ENCODE measurements at regions not wholly inside any gene's neighbourhood (a gene's known extent, or its start where the extent isn't known, plus 50 kb on each side); places are given as distances from the start of the nearest gene placed in this dataset.
"Not testable (repeated sequence)": the region's sequence is repeated elsewhere in the genome, so short reads cannot be mapped to it uniquely, and the experiment has no call there.

GRCh38 chr13:65500481-65500880 is 1729.7 kb downstream of the PCDH9 start:
- DNase-seq (ENCODE audit: low read depth in 2 of 2) = no peak

DNA sequence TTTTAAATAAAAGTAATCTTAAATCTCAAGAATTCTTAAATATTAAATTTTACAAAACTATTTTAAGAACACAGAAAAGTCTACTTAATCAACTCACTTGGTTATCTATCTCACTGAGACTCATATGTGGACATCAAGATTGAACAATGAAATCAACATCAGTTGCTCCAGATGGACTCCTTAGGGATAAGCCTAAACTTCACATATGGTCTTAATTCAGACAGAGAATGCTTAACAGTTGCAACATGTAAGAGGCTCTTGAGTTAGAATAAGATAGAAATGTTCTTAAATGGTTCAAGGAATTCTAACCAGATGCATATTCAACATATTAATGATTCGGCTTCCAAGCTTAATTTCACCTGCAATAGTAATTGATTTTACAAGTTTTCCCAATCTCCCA is 1730.9 kb downstream of the PCDH9 start:
- peak; percentile 60 to 62 for DNase-seq (ENCODE audit: low read depth in 2 of 2)

DNA sequence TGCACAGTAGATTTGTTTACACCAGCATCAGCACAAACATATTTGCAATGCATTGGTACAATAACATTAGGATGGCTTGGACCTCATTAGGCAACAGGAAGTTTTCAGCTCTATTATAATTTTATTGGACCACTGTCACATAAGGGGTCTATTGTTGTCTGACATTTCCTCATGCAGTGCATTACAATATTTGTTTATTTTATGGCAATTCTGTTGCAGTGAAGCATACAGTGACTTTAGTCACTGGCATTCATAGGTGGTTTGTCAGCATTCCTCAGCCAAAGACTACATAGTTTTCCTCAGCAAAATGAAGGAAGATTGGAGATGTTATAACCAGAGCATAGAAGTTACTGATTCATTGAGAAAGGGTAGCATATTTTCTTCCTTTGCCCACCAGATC is 1732.9 kb downstream of the PCDH9 start:
- DNase-seq (ENCODE audit: low read depth in 2 of 2) = peak in 1 of 2 experiments; percentile 30

DNA sequence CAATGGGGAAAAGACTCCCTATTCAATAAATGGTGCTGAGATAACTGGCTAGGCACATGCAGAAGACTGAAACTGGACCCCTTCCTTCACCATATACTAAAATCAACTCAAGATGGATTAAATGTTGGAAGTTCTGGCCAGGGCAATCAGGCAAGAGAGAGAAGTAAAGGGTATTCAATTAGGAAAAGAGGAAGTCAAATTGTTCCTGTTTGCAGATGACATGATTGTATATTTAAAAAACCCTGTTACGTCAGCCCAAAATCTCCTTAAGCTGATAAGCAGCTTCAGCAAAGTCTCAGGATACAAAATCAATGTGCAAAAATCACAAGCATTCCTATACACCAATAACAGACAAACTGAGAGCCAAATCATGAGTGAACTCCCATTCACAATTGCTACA is 1739.4 kb downstream of the PCDH9 start:
- not testable (repeated sequence) for DNase-seq (ENCODE audit: low read depth in 2 of 2)

GRCh38 chr13:65488606-65489005 is 1741.5 kb downstream of the PCDH9 start:
- no peak for DNase-seq (ENCODE audit: low read depth in 2 of 2)

DNA sequence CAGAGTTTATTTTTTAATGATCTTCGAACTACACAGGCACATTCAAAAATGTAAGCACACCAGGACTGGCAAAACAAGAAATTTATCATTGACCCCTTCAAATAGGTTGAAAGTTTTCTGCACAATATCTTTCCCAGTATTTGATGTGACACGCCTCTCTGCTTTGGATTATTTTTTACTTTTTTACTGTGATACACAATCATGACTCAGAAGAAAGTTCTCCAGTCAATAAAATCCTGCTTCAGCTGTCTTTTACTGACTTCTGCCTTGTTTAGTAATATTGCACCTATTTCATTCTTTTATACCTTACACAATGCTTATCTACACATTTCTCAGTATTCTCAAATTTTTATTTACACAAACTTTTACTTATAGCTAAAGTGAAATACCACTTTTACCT is 1750.4 kb downstream of the PCDH9 start:
- DNase-seq (ENCODE audit: low read depth in 2 of 2) = no peak

DNA sequence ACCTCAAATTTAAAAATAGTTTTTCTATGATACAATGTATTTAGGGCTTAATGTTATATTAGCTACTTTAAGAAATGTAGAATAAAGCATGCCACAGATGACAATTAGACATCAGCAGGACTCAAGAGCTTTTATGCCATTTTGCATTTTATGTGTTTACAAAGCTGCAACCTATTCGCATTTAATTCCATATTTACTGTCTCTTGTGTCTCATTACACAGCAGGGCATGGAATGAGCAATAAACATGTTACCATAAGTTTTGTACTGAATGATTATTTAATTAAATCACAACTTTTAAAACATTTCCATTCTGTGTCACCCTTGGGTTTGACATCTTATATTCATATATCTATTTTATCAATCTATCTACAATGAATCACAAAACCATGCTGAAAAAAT is 1756.9 kb downstream of the PCDH9 start:
- DNase-seq (ENCODE audit: low read depth in 2 of 2) = no peak

DNA sequence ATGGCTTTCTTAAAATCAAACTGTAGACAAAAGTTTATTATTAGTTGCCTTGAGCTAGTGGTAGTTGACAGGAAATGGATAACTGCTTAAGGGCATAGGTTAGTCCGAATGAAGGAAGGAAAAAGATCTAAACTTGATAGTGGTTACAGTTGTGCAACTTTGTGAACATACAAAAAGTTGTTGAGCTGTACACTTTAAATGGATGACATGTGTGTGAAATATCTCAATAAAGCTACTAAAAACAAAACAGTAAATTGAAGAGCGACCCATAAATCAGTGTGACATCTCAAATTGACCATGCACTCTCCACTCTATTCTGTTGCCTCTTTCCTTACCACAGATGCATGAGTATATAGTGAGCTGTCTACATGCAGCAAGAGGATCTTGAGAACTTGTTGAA is 1757.8 kb downstream of the PCDH9 start:
- DNase-seq (ENCODE audit: low read depth in 2 of 2) = no peak

DNA sequence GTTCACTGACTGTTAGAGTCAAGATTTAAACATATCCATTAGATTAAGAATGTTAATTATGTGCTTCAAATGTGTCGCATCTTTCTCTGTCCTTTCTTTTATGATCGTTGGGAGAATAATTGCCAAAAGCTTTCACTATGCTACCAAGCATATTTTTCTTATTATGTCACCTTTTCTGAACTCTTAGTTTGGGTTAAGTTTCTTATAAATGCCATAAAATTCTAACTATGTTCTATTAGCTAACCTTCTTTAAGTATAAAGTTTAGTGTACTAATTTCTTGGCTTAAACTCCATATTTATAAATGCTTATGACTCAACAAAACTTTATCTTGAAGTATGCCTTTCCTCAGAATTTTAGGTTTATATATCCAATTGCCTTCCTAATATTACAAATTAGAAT is 1759.4 kb downstream of the PCDH9 start:
- DNase-seq (ENCODE audit: low read depth in 2 of 2) = peak; percentile 41 to 51

DNA sequence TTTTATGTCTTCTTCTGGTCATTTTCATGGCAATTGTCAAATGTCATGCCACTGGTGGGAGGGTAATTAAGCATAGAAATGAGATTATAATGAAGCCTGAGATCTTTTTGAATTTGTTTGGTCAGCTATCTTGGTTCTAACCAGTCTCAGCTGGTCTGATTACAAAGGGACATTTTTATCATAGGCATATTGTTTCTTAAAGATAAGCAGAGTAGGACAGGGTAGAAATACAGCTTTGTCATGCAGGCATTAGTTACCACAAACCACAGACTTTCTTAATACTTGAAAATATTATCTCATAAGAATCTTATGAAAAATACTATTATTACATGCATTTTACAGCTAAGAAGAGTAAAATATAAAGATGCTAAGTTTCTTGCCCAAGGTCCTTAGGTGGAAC is 1761.5 kb downstream of the PCDH9 start:
- no peak for DNase-seq (ENCODE audit: low read depth in 2 of 2)

GRCh38 chr13:65461590-65461989 is 1768.5 kb downstream of the PCDH9 start:
- no peak for DNase-seq (ENCODE audit: low read depth in 2 of 2)

GRCh38 chr13:65460136-65460535 is 1770.0 kb downstream of the PCDH9 start:
- DNase-seq (ENCODE audit: low read depth in 2 of 2) = peak; percentile 26 to 27

- DNase-seq (ENCODE audit: low read depth in 2 of 2) = no peak
Measured at GRCh38 chr13:65456150-65456912, 1773.8 kb downstream of the PCDH9 start.

DNA sequence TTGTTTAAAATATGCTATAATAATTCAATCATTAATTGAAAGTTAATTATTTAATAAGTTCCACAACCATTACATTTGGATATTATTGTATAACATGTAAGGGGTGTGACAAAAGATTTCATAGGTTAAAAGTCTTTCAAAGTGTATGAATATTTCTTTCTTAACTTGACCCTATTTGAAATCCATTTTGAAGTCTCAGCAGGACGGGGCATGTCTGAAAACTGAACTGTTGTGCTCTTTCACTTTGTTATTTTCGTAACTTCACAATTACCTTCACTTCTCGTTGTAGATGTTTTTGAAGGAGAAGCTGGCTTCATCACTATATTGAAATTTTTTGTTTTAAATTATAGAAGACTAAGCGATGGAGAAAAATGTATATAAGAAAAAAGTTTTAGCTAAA is 1775.7 kb downstream of the PCDH9 start:
- DNase-seq (ENCODE audit: low read depth in 2 of 2) = no peak

DNA sequence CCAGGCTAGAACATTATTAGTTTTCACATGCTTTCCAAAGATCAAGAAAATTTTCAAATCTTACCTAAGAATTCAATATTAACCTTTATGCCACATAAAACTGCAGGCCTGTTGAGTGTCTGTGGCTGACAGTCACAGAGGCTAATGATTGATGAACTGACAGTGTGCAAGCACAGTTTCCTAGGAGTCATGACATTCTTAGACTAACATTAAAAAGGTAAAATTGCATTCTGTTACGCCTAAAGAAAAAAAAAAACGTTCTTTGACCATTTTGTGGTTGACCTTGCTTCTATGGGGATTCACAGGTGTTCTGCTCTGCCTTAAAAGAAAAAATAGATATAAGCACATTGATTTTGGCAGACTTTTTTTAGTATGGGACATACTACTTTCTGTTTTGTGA is 1776.2 kb downstream of the PCDH9 start:
- DNase-seq (ENCODE audit: low read depth in 2 of 2) = no peak

GRCh38 chr13:65445340-65445739 is 1784.8 kb downstream of the PCDH9 start:
- DNase-seq (ENCODE audit: low read depth in 2 of 2) = no peak

DNA sequence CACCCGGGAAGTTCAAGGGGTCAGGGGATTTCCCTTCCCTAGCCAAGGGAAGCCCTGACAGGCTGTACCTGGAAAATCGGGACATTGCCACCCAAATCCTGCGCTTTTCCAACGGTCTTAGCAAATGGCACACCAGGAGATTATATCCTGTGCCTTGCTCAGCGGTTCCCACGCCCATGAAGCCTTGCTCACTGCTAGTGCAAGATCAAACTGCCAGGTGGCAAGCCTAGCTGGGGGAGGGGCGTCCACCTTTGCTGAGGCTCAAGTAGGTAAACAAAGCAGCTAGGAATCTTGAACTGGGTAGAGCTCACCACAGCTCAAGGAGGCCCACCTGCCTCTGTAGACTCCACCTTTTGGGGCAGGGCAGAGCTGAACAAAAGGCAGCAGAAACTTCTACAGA is 1794.5 kb downstream of the PCDH9 start:
- DNase-seq (ENCODE audit: low read depth in 2 of 2) = no peak

- no peak for DNase-seq (ENCODE audit: low read depth in 2 of 2)
Measured at GRCh38 chr13:65417953-65418352, 1812.2 kb downstream of the PCDH9 start.

- no peak for DNase-seq (ENCODE audit: low read depth in 2 of 2)
Measured at GRCh38 chr13:65416784-65417183, 1813.4 kb downstream of the PCDH9 start.

DNA sequence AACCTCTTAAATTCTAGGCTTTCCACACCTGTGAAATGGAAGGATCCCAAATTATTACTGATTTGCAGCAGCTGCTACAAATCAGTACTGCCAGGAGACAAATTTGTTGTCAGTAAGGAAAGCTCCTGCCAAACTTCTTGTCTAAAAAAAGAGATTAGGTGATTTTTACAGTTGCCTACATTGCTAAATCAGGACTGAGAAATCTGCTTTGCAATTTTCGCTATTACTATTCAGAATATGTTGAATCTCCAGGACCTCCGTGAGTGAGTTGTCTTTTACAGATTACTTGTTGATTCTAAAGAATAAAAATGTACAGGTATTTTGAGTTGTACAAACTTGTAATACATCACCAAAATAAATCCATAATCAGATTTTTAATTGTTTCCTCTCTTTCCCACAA is 1815.9 kb downstream of the PCDH9 start:
- no peak for DNase-seq (ENCODE audit: low read depth in 2 of 2)

DNA sequence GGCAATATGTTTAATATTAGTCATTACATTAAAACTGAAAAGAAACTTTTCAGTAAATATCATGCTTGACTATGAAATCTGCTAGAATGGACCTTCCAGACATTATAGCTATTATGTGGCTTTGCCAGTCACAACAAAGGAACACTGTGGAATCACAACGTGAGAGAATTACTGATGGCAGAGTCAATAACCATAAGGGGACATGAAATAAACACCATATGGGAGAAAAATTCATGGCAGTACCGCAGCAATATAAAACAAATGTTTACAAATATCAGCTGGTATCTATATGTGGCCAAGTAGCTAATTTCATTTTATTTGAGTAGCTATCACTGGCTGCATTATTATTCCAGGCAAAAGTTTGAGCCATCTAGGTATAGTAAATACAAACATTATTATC is 1818.6 kb downstream of the PCDH9 start:
- DNase-seq (ENCODE audit: low read depth in 2 of 2) = no peak

DNA sequence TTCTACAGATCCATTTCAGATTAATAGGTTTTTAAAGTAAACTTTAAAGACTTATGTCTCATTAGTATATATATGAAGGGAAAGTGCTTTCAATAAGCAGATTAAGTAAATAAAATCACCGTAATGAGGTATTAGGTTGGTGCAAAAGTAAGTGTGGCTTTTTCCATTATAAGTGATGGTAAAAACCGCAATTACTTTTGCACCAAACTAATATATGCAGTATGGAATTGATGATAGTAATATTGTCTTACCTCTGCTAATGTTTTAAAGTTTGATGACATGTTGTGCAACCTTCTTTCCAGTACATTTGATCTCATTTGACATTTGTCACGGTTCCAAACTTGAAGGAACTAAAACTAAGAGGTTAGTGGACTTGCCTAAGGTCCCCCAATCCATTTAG is 1819.3 kb downstream of the PCDH9 start:
- DNase-seq (ENCODE audit: low read depth in 2 of 2) = no peak

- no peak for DNase-seq (ENCODE audit: low read depth in 2 of 2)
Measured at GRCh38 chr13:65401315-65401714, 1828.8 kb downstream of the PCDH9 start.

DNA sequence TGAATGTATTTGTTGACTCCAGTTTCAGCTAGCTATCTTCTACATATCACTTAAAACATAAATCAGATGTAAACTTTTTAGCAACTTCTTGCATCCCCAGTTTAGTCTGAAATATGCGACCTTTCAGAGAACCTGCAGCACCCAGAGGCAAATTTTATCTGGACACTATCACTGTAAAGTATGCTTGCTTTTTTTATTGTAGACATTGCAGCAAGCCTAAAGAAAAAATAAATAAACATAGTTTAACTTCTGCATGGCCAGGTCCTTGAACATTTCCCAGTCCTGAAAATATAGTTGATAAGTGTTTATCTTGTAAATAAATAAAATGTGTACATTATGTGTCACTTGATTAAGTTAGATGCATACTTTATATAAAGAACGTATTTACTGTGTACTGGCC is 1829.4 kb downstream of the PCDH9 start:
- DNase-seq (ENCODE audit: low read depth in 2 of 2) = no peak

Data from fibroblast of skin of left quadriceps (primary cell).